LNCAP (cell line): ENCODE measurements at regions not wholly inside any gene's neighbourhood (a gene's known extent, or its start where the extent isn't known, plus 50 kb on each side); places are given as distances from the start of the nearest gene placed in this dataset.

Experiments used
- TF ChIP-seq, protein P1 (sequence below): fragments of 450-650 bp; IDR thresholded peaks from 2 replicates; pipeline ENCODE4 v1.5.1; 2017; ENCODE audit warnings: mild to moderate bottlenecking

DNA sequence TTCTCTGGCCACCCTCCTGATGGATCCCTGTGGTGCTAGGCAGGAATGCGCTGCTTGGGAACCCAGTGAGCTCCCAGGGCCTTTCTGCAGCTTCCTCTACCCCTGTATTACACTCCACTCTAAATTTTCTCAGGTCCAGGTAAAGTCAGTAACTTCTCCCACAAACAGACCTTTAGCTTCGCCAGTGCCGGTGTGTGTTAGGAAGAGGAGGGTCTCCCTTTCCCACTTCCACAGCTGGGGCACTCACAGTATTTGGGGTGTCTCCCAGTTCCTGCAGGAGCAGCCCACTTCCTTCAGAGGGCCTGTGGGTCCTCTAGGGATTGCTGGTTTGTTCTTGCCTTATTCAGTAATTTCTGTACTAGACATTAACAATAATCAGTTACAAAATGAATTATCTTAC lies 193.5 kb upstream of the PCDH17 start:
- TF ChIP-seq, protein P1, sequence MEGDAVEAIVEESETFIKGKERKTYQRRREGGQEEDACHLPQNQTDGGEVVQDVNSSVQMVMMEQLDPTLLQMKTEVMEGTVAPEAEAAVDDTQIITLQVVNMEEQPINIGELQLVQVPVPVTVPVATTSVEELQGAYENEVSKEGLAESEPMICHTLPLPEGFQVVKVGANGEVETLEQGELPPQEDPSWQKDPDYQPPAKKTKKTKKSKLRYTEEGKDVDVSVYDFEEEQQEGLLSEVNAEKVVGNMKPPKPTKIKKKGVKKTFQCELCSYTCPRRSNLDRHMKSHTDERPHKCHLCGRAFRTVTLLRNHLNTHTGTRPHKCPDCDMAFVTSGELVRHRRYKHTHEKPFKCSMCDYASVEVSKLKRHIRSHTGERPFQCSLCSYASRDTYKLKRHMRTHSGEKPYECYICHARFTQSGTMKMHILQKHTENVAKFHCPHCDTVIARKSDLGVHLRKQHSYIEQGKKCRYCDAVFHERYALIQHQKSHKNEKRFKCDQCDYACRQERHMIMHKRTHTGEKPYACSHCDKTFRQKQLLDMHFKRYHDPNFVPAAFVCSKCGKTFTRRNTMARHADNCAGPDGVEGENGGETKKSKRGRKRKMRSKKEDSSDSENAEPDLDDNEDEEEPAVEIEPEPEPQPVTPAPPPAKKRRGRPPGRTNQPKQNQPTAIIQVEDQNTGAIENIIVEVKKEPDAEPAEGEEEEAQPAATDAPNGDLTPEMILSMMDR, result no peak

DNA sequence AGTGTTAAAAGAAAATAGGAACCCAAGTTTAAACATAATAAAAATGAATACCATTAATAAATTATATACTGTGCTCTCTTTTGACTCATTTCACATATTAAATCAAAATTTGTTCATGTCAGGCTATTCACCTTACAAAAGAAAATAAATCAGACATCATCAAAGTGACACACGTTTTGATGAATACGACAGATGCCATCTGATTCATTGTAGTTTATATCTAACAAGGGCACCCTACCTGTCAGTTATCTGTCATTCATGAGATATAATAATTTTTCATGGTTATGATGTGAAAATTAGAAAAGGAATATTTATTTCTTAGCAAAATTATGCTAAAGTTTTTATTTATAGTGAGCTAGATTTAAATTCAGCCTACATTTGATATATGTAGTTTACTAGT lies 188.1 kb upstream of the PCDH17 start:
- TF ChIP-seq, protein P1, result no peak

DNA sequence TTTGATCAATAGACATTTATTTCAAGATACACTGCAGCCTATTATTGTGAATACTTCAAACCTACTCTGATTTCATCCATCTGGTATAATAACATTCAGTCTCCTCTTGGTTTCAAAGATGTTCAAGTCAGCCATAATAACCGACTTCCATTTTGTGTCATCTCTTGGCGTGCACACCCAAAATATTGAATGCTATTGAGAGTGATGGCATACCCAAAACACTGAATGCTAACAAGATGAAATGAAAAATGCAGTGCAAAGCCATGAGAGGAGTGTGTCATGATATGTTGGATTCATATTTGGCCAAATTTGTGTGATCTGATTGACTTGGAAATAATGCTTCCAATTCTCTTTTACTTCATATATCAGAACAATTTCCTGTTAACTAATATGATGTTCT lies 181.2 kb upstream of the PCDH17 start:
- TF ChIP-seq, protein P1, result no peak

DNA sequence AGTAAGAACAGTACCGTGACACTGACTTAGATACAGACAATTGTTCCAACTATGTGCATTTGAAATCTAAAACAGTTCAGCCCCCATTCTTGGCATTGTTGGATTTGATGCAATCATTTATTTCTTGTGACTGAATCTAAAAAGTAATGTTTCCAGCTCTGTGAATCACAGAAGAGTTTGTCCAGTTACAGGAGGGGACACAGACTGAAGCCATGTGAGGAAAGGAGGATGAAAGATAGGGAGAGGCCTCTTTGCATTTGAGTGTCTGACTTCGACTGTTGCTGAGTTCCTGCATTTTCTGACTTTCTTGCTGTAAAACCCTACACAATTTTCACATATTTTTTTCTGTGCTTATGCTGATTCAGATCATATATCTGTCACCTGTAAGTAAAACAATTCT lies 179.3 kb upstream of the PCDH17 start:
- TF ChIP-seq, protein P1, result no peak

DNA sequence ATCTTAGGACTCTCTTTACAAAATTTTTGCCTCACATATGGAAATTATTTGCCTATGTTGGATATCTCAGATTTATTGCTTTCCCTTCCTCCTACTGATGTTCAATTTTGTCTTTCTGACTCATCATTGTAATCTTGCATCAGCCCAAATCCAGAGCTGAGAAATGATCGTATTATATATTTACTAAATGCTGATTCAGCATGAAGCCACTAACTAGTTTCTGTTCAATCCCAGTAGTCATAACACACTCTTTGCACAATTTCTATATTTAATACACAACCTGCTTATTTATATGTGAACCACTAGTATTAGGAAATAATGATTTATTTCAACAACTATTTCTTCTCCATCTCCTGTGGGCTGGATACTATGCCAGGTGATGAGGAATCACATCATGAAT lies 161.1 kb upstream of the PCDH17 start:
- TF ChIP-seq, protein P1, result no peak

DNA sequence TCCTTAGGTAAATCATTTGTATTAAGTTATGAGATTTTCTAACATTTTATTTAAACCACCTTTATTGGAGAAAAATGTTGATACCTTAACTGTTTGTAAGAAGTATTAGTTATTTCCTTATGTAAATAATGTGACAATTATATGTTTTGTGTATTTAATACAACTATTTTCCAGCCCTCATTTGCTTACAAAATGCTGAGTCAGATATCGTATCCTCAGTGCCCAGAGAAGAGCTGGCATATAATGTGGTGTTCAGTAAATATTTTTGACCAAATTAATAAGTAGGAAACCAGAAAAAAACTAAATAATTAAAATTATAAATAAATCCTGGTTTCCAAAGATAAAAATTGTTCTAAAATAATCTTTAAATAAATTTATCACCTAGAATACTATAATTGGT lies 140.2 kb upstream of the PCDH17 start:
- TF ChIP-seq, protein P1, result no peak

DNA sequence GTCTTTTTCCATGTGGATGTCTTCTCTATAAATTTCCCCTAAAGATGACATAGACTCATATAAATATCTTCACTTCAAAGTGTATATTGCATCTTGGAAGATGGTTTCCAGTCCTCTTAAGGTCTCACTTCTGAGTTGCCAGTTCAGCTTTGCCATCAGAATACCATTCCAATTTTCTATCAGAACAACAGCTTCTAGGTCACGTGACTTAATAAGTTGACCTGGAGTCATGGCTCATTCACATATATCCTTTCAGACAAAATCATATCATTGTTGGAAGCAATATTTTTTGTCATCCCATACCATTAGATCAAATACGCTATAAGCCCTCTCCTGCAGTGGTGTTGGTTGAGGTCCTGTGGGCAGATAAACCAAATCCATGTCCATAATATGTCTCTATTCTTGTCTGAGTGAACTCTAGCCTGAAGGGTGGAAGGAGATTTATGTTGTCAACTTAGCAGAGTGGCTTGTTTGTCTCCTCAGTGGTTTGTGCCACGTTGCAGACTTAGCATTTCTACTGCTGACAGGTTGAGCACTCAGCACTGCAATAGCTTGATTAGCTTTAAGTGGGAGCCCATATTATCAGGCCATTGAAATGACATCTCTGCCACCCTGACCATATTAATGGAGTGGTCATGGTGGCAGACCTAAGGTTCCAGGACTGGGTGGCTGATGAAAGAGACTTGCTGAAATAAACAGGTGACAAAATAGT lies 123.6 kb upstream of the PCDH17 start:
- TF ChIP-seq, protein P1, result no peak

DNA sequence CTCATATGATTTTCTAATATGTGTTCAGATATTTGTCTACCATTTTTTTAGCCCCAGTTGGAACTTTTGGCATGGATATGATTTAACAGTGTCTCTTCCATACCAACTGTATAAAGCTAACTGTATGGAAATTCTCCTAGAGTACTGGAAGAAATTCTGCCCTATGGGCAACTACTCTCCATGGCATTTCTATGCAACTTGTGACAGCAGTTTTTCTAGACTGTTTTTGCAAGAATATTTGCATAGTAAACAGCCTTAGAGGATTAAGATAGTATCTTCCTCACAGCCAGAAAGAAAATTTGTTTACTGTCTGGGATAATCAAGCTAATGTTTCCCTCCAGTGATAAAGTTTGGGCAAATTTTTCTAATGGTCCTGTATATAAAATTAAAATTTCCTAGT lies 119.9 kb upstream of the PCDH17 start:
- TF ChIP-seq, protein P1, result no peak
